ENCODE measurements at regions not wholly inside any gene's neighbourhood (a gene's known extent, or its start where the extent isn't known, plus 50 kb on each side); places are given as distances from the start of the nearest gene placed in this dataset.

- TF ChIP-seq, protein P1, sequence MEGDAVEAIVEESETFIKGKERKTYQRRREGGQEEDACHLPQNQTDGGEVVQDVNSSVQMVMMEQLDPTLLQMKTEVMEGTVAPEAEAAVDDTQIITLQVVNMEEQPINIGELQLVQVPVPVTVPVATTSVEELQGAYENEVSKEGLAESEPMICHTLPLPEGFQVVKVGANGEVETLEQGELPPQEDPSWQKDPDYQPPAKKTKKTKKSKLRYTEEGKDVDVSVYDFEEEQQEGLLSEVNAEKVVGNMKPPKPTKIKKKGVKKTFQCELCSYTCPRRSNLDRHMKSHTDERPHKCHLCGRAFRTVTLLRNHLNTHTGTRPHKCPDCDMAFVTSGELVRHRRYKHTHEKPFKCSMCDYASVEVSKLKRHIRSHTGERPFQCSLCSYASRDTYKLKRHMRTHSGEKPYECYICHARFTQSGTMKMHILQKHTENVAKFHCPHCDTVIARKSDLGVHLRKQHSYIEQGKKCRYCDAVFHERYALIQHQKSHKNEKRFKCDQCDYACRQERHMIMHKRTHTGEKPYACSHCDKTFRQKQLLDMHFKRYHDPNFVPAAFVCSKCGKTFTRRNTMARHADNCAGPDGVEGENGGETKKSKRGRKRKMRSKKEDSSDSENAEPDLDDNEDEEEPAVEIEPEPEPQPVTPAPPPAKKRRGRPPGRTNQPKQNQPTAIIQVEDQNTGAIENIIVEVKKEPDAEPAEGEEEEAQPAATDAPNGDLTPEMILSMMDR (IDR thresholded peaks at IDR 0.05; ENCODE audit: low read depth, low read length, poor library complexity, severe bottlenecking), result no peak
- no peak for TF ChIP-seq EZH2phosphoT487 (IDR thresholded peaks at IDR 0.05; ENCODE audit: borderline replicate concordance, low read length)
These were observed 53.1 kb upstream of the SPRY1 start for GRCh38 chr4:123343400-123344041.
